Progenitor cell of endocrine pancreas (in vitro differentiated cells): ENCODE measurements at regions not wholly inside any gene's neighbourhood (a gene's known extent, or its start where the extent isn't known, plus 50 kb on each side); places are given as distances from the start of the nearest gene placed in this dataset.

ENCODE experiments used
- DNase-seq: peaks from one replicate; pipeline ENCODE4 v3.0.0; 2021; ENCODE audit warnings: low spot score; ENCODE audit not compliant: unreplicated experiment
- H3K27ac Mint-ChIP-seq: 2 replicates; pipeline ENCODE4 v1.8.0; 2021; ENCODE audit warnings: mild to moderate bottlenecking, moderate library complexity, mixed read lengths
- H3K27me3 Mint-ChIP-seq: 2 replicates; pipeline ENCODE4 v1.8.0; 2021; ENCODE audit warnings: mixed read lengths
- H3K36me3 Mint-ChIP-seq: 2 replicates; pipeline ENCODE4 v1.8.0; 2022; ENCODE audit warnings: mixed read lengths; ENCODE audit not compliant: insufficient read depth
- H3K4me1 Mint-ChIP-seq: 2 replicates; pipeline ENCODE4 v1.8.0; 2021; ENCODE audit warnings: low read depth, mixed read lengths
- H3K4me3 Mint-ChIP-seq: 2 replicates; pipeline ENCODE4 v1.8.0; 2021; ENCODE audit warnings: low read depth, mild to moderate bottlenecking, moderate library complexity, mixed read lengths
- H3K9me3 Mint-ChIP-seq: 2 replicates; pipeline ENCODE4 v1.8.0; 2021; ENCODE audit warnings: low read depth, mixed read lengths
- TF ChIP-seq, protein P1 (sequence below): fragments of 200-600 bp; sonication (generic); IDR thresholded peaks from one replicate; pipeline ENCODE4 v1.5.0; 2021; ENCODE audit warnings: antibody characterized with exemption, mild to moderate bottlenecking; ENCODE audit not compliant: unreplicated experiment

DNA sequence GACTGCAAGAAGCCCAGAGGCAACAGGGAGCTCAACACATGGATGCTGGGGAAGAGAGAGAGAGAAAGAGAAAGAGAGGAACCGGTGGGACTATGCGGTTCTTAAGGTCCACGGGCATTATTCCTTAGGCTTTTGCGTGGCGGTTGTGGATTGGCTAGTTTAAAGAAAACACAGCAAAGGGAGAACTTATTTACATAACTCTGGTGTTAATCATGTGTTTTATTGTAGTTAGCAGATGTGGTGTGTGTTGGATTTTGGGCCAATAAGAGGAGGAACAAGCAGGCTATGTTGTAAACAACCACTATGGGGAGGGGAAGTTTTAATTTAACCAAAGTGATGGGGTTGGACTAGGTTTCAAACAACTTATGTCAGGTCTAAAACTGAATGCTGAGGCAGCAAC, 275.3 kb upstream of the KLF12 start:
- peaks cover 3% of the 10 kb centered on the region for H3K9me3 Mint-ChIP-seq
- no peaks in the 10 kb centered on the region for H3K36me3 Mint-ChIP-seq
- no peaks in the 10 kb centered on the region for H3K4me1 Mint-ChIP-seq
- no peaks in the 10 kb centered on the region for H3K27me3 Mint-ChIP-seq
- no peak for DNase-seq
- no peak overlapping the region for H3K27ac Mint-ChIP-seq
- TF ChIP-seq, protein P1, sequence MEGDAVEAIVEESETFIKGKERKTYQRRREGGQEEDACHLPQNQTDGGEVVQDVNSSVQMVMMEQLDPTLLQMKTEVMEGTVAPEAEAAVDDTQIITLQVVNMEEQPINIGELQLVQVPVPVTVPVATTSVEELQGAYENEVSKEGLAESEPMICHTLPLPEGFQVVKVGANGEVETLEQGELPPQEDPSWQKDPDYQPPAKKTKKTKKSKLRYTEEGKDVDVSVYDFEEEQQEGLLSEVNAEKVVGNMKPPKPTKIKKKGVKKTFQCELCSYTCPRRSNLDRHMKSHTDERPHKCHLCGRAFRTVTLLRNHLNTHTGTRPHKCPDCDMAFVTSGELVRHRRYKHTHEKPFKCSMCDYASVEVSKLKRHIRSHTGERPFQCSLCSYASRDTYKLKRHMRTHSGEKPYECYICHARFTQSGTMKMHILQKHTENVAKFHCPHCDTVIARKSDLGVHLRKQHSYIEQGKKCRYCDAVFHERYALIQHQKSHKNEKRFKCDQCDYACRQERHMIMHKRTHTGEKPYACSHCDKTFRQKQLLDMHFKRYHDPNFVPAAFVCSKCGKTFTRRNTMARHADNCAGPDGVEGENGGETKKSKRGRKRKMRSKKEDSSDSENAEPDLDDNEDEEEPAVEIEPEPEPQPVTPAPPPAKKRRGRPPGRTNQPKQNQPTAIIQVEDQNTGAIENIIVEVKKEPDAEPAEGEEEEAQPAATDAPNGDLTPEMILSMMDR, result no peak
- H3K4me3 Mint-ChIP-seq, result no peak overlapping the region

DNA sequence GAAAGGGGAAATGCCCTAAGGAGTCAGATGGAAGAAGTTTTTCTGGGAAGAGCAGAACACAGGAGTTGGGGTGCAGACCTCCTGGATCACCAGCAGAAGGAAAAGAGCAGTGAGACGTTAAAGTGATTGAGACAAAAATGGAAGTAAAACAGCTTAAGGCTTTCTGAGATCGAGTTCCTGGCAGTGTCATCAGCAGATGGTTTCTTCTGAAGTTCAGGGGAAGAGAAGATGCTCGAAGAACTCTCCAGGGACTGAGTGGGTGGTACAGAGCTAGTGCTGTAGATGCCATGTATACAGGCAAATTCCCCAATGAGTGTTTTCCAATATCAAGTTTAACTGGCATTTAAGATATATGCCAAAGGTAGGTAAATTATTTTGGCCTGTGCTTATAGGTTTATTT, 272.2 kb upstream of the KLF12 start:
- Mint-ChIP-seq H3K27ac (no peak overlapping the region), H3K36me3 (no peaks in the 10 kb centered on the region), H3K9me3 (peaks cover 10% of the 10 kb centered on the region), H3K4me3 (no peak overlapping the region), H3K27me3 (no peaks in the 10 kb centered on the region), H3K4me1 (no peaks in the 10 kb centered on the region)
- TF ChIP-seq, protein P1, result no peak
- DNase-seq, result no peak

GRCh38 chr13:74398599-74398998, 264.4 kb upstream of the KLF12 start:
- TF ChIP-seq, protein P1, result no peak
- Mint-ChIP-seq H3K9me3 (peaks cover 7% of the 10 kb centered on the region), H3K27me3 (no peaks in the 10 kb centered on the region), H3K36me3 (no peaks in the 10 kb centered on the region), H3K4me1 (peaks cover 4% of the 10 kb centered on the region), H3K4me3 (no peak overlapping the region), H3K27ac (no peak overlapping the region)
- DNase-seq, result no peak

DNA sequence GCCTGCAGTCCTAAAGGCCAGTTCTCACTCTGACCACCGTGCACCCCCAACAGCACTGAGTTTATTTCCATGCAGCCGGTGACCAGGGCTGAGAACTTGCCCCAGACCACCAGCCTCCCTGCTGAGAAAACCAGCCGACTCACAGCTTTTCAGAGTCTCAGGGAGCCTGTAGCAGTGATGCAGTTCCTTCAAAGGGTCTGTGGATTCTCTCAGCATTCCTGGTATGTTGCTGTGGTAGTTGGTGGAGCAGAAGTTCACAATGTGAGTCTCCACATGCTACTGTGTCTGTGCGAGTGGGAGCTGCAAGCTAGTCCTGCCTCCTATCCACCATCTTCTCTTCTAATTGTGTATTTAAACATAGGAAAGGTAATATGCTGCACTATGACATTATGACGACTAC, 254.9 kb upstream of the KLF12 start:
- H3K27me3 Mint-ChIP-seq, result no peaks in the 10 kb centered on the region
- no peaks in the 10 kb centered on the region for H3K36me3 Mint-ChIP-seq
- H3K4me3 Mint-ChIP-seq, result no peak overlapping the region
- TF ChIP-seq, protein P1, result no peak
- DNase-seq, result no peak
- peaks cover 26% of the 10 kb centered on the region for H3K9me3 Mint-ChIP-seq
- no peak overlapping the region for H3K27ac Mint-ChIP-seq
- no peaks in the 10 kb centered on the region for H3K4me1 Mint-ChIP-seq

- H3K27me3 Mint-ChIP-seq, result no peaks in the 10 kb centered on the region
- no peaks in the 10 kb centered on the region for H3K4me1 Mint-ChIP-seq
- peaks cover 28% of the 10 kb centered on the region for H3K9me3 Mint-ChIP-seq
- no peak for DNase-seq
- TF ChIP-seq, protein P1, result no peak
- no peaks in the 10 kb centered on the region for H3K36me3 Mint-ChIP-seq
- no peak overlapping the region for H3K27ac Mint-ChIP-seq
- H3K4me3 Mint-ChIP-seq, result no peak overlapping the region
Observed at GRCh38 chr13:74388626-74389025, 254.4 kb upstream of the KLF12 start.

- TF ChIP-seq, protein P1, result no peak
- Mint-ChIP-seq H3K36me3 (no peaks in the 10 kb centered on the region), H3K27ac (no peak overlapping the region), H3K4me1 (no peaks in the 10 kb centered on the region), H3K4me3 (no peak overlapping the region), H3K9me3 (no peaks in the 10 kb centered on the region), H3K27me3 (no peaks in the 10 kb centered on the region)
- no peak for DNase-seq
Observed at GRCh38 chr13:74372511-74372910, 238.3 kb upstream of the KLF12 start.
